Brain pericyte (primary cell): ENCODE measurements at regions not wholly inside any gene's neighbourhood (a gene's known extent, or its start where the extent isn't known, plus 50 kb on each side); places are given as distances from the start of the nearest gene placed in this dataset.

Experiments
- DNase-seq: peaks from one replicate; pipeline ENCODE4 v3.0.0-alpha.2; 2012; ENCODE audit warnings: low read depth, low spot score

DNA sequence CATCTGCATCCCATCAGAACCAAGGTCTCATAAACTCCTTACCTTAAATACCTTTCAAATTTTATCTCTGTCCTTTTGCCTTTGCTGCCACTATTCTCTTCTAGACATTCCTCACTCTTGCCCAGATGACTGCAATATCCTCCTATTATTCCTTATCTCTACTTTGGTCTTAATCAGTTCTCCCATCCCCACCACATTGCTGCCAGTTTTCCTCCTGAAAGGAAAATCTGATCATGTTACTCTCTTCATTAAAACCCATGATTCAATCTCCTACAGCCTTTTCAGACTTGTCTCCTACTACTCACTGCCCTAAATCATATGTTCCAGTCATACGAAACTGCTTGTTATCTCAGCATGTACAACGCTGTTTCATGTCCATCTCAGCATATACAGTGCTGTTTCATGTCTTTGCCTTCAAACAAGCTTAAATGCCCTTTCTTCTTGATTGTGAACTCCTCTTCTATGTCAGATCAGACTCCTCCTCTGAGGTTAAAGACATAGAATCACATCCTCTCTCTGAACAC lies 152.6 kb upstream of the FST start:
- no peak for DNase-seq

DNA sequence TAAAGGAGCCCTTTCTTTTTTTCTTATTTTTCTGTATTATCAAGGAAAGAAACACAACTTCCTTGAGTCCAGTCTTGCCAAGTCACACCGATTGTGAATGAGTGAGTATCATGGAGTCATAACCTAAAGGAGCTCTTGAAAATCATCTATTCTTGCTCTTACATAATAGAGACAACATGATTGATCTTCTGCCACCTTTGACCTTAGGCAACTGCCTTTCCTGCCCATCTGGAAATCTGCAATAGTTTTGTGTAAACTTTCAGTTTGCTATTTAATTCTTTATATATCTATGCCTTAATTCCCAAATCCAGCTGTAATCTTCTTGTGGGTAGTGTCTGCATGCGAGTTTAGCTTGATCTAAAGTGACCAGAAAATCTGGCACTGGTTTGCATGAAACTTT lies 149.9 kb upstream of the FST start:
- DNase-seq: no peak

DNA sequence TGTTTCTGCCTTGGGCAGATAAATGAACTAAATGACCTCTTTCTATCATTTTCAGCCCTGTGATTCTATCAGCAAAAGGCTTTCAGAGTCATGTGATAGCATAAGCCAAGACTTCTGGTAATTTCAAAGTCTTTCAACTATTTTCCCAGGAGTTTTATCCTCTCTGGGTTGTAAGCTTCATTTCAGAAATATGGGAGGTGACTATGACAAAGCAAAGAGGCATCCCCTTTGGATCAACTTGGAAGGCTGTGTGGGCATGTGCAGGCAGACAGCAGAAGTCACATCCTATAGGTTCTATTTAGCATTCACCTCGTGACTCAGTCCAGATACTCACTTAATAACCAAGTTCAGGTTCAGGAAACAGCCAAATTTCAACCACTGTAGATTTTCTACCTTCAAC lies 149.0 kb upstream of the FST start:
- DNase-seq: no peak

DNA sequence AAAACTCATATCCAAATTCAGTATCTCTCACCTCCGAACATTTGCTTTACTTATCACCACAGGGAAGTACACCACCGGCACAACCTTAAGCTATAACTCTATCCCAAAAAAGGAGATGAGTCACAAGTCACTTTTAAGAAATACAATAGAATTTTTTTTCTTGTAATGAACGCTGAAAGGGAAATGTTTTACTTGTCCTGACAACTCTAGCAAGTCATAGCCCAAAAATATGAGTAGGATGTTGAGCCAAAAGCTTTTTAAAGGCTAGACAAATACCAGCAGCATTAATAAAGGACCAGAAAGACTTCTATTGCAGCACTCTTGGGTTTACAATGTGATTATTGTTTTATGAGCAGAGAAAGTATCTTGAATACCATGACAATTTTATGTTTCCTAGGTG lies 147.3 kb upstream of the FST start:
- no peak for DNase-seq

DNA sequence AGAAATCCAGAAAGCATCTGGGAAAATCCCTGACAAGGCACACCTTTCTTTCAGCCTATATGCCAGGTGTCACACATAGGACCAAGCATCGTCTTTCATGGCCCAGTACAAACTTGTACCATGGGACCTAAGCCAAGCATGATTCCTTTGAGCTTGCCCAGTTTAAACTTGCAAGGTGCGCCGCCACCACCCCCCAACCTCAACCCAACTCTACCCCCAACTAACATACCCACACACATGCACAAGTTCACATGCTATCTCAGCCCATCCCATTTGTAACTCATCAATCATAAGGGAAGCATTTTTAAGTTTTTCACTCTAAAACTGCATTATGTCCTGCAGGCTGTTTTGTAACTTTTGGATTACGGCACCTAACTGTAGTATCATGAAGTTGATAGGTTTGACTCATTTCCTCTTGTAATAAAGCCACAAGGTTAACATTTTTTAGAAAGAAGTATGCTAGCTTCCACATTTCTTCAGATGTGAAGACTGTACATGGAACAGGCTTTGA lies 145.9 kb upstream of the FST start:
- DNase-seq: no peak

DNA sequence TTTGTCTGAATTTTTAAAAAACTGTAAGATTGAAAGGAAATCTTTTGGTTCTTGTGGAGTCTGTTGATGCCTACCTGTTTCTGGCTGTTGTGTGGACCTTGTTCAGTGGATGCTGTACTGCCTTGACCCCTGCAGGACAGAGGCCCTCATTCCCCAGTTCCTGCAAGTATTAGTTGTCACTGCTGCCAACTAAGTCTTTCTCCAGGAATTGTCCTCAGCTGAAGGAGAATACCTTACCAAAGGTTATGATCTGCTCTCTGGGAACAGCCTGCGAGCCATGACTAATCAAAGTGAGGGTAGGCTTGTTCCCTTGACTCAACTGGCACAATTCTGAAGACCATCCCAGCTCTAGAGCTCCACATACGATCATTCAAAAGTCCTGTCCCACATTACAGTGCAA lies 145.3 kb upstream of the FST start:
- no peak for DNase-seq

DNA sequence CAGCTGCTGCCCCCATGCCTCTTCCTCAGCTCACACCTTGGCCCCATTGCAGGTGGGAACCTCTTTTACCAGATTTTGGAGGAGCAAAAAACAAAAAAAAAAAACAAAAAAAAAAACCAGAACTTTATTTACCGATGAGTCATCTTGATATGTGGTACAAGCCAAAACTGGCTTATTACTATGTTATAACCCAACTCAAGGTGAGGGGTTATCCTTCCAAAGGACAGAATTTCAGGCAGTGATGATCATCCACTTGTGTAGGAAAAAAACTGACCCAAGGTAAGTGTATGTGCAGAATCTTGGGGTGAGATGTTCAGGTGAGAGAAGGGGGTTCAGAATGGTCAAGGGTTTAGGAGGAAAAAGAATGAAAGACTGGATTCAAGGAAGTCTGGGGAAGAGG lies 142.6 kb upstream of the FST start:
- DNase-seq: no peak

DNA sequence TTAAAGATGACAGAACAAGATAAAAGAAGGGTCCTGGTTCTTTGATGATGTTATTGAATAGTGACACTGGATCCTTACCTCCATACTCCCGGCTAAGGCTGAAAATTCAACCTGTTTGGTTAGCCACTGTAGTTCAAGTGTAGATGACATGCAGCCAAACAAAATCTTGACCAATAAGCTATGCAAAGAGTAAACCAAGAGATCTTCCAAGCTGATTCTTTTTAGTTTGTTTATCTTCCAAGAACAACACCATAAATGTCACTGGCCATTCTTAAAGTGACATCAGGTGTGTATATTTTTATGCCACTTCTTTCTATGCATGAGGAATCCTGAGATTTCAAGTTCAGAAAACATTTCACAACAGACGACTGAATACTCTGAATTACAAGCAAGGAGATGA lies 141.5 kb upstream of the FST start:
- no peak for DNase-seq

DNA sequence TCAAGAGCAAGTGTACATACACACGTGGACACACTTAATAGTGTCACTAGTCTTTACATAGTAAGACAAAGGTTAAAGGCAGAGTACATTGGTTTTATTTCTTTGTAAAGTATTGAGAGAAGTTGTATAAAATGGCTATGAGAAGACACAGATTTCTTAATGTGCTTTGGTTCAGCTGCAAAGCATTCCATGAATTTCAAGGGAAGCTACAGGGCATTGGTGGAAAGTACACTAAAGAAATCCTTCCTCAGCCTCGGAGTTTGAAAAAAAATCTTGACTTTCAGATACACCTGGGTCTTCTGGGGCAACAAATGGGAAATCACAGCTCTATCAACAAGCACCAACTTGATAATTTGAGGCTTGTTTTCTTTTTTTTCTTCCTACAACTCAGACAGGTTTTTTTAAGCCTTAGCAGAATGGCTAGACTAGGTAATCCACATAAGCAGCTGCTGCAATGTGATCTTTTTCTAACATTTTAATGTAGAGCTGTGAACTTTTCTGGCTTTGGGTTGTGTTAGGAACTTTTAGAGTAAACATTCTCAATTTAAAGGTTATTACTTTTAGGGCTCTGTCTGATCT lies 140.4 kb upstream of the FST start:
- no peak for DNase-seq

DNA sequence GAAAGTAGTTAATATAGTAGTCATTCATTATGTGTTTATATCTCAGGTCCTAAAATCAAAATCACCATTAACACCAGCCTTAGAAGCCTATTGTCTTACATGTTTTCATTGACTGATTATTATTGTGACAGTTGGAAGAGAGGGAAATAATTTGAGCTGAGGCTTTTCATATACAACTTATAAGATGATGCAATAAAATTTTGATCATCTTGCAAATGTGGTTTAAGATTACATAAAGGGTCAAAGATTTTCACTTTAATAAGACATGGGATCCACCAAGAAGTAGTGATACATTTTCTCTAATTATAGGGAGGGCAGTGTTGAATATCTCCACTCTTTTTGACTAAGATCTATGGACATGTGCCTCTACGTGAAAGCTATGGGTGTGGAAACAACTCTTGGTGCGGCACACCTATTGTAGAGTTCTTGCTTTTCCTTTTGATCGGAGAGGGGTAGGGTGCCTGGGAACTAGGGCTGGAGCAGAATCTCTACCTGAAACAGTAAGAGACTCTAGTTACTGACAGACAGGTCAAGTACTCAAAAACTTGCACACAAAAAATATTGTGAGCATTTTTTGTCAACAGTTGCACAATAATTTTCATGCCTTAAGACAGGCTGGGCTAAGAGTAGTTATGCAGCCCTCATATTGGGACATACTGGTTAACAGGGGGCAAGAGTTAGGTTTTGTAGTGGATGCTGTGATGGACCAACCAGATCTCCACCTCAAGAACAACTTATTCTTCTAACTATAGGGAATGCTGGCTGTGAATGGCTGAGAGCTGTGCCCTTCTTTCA lies 139.3 kb upstream of the FST start:
- DNase-seq: no peak

DNA sequence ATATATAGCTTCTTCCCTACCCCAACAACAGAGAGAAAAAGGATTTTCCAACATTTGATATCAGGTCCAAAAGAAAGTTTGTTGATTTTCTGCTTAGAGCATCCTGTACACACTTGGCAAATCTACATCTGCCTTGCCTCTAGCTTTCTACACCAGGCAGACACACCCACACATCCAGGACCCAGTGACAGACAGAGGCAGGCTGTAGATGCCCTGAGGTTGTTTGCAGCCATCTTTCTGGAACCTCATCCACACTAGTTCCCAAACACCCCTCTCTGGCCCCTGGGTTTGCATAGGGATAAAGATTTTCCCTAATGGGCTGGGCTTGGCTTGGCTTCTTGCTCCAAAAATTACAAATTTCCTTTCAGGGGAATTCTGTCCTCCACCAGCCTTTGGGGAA lies 138.2 kb upstream of the FST start:
- DNase-seq: no peak

DNA sequence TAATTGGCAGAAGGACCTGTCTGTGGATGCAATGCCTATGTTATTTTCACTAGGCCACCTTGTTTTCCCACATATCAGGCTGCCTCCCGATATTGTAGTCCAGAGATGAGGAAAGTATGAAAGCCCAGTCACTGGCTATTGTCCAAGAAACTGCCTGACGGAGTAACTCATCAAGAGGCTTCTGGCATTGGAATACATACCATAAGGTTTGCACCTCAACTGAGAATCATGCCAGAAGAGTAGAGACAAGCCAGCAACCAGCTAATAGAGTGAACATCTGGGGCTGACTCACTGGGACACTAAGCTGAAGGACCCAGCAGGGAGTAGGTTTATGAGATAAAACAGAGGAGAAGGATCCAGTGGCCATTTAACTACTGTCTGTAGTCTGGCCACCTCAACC lies 137.2 kb upstream of the FST start:
- peak; percentile 61 for DNase-seq

DNA sequence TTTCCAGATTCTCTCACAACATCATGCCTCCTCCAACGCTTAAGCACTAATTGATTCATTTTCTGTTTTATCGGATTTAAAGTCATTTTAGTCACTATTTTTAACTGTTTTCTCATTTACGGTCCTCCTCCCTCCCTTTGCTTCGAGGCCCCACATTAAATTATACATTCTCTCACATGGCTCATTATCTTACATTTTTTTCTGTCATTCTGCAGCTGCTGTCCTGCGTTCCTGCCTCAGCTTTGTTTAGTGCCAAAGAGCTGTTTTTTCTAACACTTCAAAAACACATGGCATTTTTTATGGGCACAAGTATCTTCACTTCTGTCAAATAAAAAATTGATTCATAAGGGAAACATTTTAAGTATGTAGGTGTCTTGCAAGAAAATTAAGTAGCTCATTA lies 130.1 kb upstream of the FST start:
- DNase-seq: no peak

DNA sequence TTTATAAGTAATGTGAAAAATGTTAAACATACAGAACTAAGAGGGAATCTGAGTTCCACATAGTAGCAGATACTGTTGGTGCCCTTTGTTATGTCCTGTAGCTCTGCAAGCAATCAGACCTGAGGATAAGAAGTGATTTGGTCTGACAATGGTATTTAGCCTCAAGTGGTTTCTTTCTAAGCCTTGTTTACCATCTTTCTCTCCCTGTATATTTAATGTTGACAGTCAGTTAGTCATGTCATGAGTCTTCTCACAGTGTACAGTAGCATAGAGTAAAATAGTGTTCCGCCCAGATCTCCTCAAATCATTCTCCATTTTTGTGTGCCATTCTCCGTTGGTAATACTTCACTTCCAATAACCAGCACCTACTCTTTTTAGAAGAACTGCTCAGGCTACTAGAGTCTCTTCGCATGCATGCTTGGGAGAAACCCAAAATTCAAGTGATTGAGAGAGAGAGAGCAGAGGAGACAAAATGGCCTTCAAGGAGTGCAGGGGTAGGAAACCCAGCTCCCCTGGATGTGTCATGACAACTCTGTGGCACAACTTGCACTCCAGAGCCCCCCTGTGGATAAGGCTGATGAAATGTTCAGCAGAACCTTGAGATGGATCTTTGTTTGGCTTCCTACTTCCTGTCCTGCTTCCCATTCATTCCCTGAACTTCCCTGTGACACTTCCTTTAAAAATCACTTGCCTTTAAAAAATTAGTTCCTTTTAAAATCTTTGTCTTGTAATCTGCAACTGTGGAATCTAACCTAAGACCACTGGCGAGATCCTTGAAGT lies 129.2 kb upstream of the FST start:
- no peak for DNase-seq

DNA sequence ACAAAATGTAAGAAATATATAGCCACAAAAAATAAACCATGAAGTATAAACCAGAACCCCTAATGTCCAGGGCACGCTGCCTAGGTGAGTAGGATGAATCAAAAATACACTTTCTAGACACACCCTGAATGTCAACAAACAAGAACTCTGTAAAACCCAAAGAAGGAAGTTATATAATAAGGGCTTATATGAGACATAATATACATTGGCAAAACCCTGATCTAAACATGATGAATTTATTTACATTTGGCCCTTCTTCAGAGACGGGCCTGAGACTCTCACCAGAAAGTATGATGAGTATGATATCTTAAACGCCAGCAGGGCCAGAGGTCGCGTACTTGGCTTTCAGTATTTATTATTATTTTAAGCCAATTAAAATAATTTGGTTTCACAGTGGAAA lies 125.1 kb upstream of the FST start:
- DNase-seq: no peak

DNA sequence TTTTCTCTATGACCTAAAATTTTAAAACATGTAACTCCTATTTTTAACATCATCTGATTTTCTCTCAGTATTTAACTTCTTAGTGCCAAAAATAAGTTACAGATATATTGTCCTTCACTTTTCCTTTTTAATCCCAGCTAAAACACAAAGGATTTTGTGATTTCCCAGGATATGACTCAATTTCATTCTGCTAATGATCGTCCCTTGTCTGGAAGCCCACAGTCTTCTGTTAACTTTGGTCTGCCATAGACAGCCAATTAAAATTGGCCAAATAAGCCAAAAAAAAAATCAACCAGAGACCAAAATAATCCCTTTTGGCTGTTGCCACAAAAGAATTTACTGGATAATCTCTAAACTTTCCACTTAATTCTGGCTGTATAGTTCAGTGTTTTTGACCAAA lies 124.5 kb upstream of the FST start:
- DNase-seq: no peak

DNA sequence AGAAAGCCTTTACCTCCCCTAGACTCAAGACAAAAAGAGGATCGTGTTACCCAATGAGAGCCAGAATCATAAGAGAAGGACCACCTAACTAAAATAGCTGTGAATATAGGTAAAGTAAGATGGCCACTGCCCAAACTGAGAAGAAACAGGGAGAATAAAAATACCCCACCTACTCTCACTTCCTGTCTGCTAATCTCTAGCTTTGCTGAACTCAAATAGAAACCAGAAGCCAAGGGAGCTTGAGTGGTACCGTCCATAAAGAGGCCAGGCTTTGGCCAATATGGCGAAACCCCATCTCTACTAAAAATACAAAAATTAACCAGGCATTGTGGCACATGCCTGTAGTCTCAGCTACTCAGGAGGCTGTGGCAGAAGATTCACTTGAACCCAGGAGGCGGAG lies 123.0 kb upstream of the FST start:
- no peak for DNase-seq

DNA sequence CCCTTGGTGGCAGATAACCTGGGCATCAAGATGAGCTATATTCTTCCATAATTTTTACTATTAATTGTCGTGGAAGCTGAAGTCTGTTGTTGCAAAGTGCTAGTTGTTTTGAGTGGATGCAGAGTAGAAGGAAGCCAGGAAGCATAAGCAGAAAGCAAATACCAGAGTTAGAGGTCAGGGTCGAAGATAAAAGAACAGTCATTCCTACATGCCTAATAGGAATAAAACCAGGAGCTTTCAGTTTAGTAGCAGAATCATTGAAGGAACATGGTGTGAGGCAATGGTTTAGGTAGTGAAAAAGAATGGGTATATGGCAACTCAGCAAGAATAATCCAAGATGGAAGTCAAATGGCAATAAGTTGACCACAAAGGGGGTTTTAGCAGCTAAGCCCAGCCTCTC lies 121.6 kb upstream of the FST start:
- no peak for DNase-seq

DNA sequence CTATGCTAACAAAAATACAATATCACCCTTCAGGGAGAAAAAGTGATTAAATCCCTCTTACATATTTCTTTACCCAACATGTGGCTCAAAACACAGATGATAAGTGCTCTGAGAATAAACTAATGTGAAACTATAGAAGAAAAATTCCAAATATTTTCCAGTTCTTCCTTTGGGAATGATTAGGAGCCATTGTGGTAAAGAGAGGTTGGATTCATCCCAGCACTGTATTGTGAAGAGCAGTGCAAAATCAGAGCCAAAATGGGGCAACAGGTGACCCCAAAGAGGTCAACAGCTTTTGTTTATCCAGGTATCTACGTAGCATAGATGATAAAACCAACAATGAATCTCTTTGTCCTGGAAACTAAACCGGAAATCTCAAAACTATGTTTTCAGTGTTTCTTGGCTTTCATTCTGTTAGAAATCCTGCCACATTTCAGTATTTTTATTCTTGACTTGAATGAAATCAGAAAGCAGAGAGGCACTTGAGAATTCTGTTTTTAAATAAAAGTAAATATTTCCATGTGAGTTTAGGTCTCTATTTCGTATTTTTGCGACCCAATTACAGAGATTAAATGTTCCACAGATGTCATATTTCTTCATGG lies 120.4 kb upstream of the FST start:
- no peak for DNase-seq

DNA sequence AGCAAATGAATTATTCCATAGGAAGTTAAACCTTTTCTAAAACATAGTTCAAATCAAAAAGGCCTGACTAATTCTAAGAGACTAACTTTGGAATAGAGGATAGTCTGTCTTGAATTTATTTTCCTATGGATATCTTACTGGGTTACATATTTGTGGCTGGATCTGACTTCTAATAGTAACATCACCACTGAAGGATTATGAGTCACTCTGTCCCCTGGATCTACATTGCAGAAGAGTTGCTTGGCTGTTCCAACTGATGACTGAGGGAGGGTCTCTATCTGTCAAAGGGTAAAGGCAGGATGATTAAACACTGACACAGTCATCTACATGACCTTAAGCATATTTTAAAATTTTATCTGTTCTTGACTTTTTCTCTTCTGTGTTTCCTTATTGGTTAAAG lies 119.6 kb upstream of the FST start:
- peak; percentile 32 for DNase-seq

DNA sequence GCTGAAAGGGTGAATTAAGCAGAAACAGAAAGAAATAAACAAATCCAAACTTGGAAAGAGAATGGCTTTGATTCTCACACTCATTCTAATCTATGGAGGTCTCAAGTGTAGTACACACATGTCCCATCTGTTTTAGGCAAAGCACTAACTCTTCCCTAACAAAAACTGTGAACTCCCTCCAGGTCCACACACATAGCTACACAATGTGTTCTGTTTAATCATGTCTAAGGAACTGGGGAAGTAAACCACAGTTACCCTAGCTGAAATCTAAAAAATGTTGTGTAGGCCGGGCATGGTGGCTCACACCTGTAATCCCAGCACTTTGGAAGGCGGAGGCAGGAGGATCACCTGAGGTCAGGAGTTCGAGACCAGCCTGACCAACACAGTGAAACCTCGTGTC lies 118.7 kb upstream of the FST start:
- no peak for DNase-seq

DNA sequence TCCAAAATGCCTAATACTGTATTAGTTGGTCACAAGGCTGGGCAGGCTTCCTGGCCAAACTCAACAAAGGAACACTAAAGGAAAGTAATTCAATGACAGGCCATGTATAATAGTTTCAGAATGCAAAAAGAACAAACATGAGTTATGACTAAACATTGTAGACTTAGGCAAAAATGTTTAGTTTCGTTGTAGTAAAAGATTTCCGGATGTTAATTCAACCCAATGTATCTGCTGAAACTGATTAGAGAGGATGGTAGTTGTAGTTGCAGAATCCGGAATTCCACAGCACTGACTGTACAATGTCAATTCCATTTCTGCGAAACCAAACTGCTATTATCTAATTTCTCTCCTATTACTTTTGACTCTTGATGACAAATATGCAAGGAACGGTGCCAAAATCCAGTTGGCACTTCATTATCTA lies 117.9 kb upstream of the FST start:
- no peak for DNase-seq
